Right ventricle myocardium inferior (tissue), 1 donor: ENCODE measurements at regions not wholly inside any gene's neighbourhood (a gene's known extent, or its start where the extent isn't known, plus 50 kb on each side); places are given as distances from the start of the nearest gene placed in this dataset.

Experiments used
- ATAC-seq: fragments of 200-7000 bp; cut with Tn5 transposase; one replicate; pipeline ENCODE4 v1.9.1; 2020; ENCODE audit warnings: mild to moderate bottlenecking, moderate library complexity
- DNase-seq: peaks from one replicate; pipeline ENCODE4 v3.0.0; 2021; ENCODE audit errors: missing footprints
- intact Hi-C: fragments of 100-400 bp; cut with DNase I; formaldehyde crosslinking; loops from one replicate; pipeline ENCODE4 v1.11.0; 2022
- donor health status: DM: no; HTN: yes; CAD: no; lungs with severe emphysema.

DNA sequence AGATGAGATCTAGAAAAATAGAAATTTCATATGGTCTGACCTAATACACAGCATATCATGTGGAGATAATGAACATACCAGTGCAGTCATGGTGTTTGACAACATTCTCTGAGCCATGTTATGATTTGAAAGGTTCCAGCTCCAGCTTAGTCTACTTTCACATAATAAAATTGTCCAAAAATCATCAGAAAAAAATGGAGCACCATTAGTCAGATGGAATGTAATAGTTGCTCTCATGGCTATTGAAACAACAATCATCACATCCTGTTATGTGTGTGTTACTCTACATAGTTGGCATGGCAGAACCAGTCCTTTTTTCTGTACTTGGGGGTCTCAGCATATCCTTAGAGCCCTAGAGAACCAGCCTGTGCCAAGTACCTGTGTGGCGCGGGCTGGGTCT is 678.9 kb upstream of the FANCL start:
- ATAC-seq: no peak

DNA sequence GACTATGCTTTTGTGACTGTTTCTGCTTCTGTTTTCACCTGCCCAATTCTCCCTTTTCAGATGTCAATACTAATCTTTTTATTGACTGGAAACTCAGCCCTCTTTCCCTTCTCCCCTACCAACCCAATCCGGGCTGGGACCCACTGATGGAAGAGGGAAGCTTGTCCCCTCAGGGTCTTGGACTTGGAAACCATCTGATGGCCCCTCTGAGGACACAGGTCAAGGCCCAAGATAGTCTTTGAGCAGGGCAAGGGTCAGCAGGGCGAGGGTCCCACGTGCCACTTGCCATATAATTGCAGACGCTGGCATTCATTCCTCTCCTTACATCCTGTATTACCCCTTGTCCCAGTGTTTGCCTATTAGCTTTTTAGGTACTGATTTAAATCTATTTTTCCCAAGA is 678.2 kb upstream of the FANCL start:
- DNase-seq (no peak), ATAC-seq (no peak)
- intact Hi-C loops: no loop called here

More for the DNA sequence above, 678.9 kb upstream of the FANCL start:
- DNase-seq: no peak
- intact Hi-C loops: no loop called here

DNA sequence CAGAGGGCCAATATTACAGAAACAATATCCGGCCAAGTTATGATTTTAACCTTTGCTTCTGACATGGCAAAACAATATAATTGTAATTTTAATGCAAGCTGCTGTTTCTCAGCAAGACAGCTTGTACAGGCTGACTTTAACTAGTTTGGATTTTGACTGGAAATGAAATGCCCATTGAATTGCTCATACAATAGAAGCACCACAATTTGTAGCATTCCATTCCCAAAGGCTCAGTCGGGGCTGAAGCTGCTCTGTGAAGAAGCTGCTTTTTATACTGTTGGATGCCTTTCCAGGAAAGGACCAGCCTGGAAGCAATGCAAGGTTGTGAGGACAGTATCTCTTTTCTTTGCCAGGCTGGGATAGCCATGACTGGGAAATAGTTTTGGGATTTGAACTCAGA is 677.0 kb upstream of the FANCL start:
- intact Hi-C loops: no loop called here
- ATAC-seq (no peak), DNase-seq (no peak)

DNA sequence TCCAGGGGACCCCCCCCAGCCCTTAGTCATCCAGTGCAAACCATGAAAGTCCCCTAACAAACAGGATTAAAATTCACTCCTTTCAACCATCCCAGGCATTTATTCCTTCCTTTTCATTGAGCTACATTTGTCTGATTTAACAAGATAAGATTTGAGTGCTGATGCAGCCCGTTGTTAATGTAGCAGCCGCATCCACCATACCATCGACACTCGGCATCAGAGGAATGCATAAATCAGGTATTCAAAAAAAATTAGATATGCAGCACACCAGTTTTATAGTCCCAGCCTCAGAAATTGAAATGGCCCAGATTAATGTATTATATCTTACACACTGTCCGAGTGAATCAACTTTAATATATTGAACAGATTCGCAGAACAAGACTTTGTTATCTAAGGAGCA is 676.5 kb upstream of the FANCL start:
- intact Hi-C loops: no loop called here
- DNase-seq (no peak), ATAC-seq (no peak)

DNA sequence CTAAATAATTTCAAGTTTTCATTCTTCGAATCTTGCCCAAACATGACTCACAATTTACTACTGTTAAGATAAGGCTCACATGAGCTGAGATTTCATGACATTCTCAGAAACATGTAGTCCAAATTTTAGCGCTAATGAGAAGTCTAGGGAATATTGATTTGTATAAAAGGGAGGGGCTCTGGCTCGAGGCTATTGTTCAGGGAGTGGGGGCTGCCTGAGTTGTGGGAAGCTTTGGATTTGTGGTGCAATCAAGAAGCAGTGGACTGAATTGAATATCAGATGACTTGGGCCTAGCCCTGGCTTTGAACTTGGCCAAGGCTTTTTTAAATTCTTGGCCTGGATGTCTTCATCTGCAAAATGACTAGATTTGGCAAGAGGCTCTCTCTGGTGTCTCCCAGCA is 674.9 kb upstream of the FANCL start:
- ATAC-seq: peak; percentile 73
- intact Hi-C loops: no loop called here
- no peak for DNase-seq

DNA sequence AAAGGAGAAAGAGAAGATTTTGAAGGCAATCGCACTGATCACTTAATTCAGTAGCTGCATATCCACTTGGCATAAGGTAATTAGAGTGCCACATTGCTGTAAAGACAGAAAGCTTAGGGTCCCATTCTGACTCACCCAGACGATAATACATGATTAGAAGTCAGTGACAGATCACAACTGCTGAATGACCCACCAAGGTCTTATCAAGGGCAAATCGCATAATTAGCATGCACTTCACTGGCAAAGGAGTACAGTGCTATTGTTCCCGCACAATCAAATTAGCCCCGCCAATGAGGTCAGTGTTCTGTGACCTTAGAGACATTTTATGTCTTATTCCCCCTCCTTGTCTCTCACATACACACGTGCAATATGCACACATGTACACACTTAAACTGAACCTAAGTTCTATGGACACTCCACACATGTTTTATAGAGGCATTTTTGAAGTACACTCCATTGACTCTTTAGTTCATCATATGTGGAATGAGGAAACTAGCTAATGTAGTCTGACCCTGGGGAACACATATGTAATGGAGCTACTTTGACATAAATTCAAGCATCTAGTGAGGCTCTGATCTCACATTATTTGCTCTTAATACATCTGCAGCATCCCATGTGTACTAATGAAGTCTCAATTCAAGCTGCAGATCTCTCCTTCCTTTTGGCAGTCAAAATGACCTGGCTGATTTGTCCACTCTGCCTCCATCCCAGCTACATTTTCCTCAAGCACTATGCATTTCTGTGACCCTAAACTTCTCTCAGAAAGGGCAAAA is 673.8 kb upstream of the FANCL start:
- DNase-seq (no peak), ATAC-seq (no peak)
- intact Hi-C loops: no loop called here

DNA sequence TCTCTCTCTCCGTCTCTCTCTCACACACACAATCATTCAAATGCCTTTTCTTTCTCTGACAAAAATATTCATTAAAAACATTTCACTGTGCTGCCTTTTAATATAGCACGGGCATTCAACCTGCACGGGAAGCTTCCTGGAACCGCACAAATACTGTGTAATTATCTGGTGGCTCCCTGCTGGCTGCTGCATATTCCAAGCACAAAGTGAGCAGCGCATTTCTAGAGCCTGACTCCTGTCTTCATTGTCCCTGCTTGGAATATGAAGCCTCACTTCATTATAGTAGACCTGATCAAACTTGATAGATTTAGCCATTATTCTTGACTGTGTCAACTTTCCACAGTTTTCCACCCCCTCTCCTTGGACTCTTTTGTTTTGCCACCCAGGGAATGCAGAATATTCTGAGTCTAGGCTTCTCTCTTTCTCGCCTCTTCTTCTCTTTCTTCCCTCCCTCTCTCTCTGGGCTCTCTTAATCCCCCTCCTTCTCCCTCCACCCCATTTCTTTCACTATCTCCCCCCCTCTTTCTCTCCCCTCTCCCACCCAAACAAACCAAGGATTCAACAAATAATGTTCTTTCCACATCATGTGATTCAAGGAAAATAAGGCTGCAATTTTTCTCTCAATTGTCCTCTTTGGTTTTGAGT is 672.1 kb upstream of the FANCL start:
- DNase-seq (no peak), ATAC-seq (no peak)
- intact Hi-C loops: no loop called here

DNA sequence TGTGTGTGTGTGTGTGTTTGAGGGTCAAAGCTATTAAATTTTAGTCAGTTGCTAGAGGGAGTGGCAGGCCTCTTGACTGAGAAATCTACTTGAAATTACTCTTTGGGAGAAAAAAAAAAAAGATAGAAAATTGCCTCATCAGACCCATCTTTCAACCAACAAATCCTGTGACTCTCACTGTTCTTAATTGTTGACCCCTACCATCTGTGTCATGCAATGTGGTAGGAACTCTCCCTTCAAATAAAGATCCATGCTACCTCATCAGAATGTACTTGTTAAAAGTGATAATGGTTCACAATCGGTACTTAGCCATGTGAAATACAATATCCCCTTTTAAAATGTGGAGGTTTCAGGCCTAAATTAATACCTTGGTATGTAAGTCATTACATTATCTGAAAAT is 670.8 kb upstream of the FANCL start:
- intact Hi-C loops: loop anchor here (2.0 kb wide), 1 partner anchor 13 kb away; no protein-coding TSS in a partner anchor
- DNase-seq: no peak
- ATAC-seq: no peak

DNA sequence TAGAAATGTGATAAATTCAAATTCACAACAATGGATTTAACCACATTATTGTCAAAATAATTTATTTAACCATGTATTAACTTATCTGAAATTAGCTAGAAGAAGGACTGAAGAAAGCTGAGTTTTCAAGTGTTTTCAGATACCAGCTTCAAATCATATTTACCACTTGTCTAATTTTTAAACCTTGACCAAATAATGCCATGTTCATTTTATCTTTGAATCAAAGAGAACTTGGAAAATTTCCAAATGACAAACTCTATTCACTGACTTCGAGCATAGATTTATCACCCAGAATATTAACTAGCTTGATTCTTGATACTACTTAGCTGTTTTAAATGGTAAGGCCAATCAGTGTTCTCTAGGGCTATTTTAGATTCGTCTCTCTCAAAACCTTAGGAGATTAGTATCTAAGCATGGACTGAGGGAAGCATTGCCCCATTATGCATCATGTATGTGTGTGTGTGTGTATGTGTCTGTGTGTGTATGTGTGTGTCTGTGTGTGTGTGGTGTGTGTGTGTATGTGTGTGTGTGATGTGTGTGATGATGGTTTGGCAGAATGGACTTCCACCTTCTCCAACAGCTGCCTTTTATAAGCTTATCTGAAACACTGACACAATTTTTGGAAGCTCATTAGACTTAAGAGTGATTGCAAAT is 667.5 kb upstream of the FANCL start:
- no peak for ATAC-seq
- intact Hi-C loops: no loop called here
- DNase-seq: no peak

DNA sequence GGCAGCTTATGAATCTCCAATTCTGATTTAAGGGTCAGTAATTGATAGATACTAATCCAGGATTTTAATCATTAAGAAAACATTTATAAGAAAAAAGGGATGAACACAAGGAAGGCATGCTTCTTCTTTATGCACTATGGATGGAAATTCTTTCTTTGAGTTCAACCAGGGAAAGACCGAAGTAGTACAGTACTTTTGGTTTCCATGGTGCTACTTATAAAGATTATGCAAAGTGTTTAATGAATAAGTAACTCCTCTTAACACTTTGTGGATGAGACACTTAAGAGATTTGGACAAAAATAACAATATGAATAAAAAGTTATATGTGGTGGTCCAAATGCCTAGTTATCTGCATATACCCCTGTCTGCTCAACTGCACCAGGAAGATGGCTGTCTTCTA is 666.5 kb upstream of the FANCL start:
- DNase-seq (no peak), ATAC-seq (no peak)
- intact Hi-C loops: no loop called here

DNA sequence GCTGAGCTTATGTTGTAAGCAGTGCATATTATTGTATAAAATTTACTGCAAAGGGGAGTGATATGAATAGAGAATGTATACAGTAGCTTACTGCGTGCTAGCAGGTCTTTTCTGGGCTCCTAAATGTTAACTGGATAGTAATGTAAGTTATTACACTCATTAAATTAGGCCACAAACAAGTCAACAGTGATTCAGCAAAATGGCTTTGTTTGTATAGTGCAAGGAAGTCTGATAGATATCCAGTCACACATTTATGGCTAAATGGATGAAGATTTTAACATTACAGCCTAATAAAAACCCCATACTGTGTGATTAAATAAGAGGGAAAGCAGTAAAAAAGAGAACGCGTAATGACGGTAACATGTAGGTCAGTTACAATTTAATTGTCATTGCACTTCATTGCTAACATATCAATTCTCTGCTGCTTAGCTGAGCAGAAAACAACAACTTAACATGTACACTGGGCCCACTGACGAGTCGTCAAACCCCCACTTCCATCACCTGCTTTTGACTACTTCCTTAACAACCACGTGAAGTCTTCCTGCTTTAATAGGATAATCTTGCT is 665.0 kb upstream of the FANCL start:
- ATAC-seq: no peak
- intact Hi-C loops: no loop called here
- no peak for DNase-seq

DNA sequence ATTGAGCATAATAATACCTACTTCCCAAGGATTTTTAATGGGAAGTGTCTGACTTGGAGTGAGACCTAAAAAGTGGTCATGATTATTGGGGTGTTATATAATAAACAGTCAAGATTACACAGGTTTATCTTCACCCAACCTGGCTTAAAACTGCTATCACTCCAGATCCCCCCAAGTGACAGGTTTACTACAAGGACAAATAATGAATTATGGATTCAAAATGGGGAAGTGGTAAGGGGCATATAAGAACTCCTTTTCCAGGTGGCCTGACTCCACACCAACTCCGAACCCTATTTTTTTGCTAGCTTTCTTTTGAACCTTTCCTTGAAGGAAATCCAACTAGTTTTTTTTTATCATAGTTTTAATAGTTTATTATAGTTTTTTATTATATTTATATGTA is 663.0 kb upstream of the FANCL start:
- DNase-seq (no peak), ATAC-seq (no peak)
- intact Hi-C loops: no loop called here

DNA sequence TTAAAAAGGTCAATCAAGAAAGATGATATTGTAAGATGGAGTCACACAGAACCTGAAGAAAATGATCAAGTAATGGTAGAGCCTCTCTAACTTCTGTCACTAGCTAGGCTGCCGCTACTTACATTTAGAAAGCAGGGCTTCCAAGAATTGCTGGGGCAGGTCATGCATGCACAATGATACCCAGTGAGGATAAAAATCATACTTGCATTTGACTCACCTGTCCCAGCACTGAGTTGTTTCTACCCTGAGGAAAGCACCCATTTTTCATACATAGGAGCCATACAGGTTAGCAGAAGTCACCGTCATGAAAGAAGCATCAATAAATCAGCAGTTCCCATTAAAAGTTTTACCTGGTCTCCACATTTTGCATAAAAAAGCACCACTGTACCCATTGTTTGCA is 662.3 kb upstream of the FANCL start:
- intact Hi-C loops: no loop called here
- ATAC-seq (no peak), DNase-seq (no peak)

DNA sequence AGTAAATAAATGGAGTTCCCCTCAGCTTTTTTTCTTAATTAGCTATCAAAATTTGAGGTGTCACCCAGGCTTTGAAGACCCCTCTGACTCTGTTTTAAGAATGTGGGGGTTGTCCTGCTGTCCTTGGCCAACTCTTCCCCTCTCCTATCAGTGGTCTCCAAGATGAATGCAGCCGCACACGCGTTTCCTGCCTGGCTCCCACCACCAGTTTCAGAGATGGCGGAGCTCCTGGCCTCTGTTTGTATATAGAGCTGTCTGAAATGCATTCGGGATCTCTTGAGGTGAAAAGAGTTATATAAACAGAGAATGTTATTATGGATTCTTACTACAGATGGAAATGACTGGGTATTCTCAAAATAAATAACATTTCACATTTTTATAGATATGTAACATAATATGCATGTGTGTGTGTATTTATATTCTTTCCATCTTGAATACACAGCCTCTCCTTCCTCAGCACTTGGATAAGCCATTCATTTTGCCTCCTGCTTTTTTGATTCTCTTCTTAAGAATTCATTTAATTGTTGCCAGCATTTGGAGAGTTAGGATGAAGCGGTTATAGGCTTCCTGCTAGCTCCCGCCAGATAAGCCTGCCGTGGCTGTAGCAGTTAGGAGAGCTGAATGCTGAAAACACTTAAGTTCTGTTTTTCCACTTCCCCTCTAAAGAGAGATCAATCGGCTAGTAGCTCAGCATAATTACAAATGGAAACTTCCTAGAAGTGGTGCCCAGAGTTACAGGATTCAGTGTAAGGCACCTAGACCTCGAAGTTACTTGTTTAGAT is 659.3 kb upstream of the FANCL start:
- no peak for DNase-seq
- ATAC-seq: no peak
- intact Hi-C loops: no loop called here

DNA sequence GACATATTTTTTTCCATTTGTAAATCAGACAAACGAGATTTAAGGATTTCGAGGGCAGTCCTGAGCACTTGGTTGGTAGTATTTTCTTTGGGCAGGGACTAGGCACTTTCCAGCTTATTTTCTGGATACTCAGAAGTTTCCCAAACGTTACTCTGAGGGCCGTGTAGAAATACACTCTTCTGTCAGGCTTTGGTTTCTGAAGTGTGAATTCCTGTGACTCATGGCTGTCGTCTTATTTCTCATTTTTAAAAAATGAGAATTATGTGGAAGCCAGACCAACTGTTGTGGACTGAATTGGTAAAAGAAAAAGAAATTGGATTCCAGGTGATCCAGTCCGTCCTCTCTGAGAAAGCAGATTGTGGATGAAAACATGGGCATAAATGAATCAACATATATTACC is 658.6 kb upstream of the FANCL start:
- ATAC-seq: no peak
- intact Hi-C loops: loop anchor here (5.0 to 10.0 kb wide), 2 partner anchors 33 to 55 kb away; no protein-coding TSS in a partner anchor
- DNase-seq: no peak

DNA sequence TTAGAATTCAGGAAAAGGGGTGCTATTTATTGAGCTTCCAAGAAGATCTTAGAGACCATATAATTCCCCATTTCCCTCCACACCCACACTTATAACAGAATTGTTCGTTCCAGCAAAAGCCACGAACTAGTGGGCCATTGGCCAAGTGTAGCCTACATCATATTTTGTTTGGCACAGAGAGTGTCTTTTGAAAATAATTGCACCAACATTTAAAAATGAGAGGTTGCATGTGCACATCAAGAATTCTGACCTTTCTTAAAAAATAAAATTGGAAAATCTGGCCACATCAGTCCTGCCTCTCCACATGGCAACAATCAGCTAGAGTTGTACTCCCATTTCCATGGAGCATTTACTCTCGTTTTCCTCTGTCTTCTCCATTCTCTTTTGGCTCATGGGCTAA is 655.5 kb upstream of the FANCL start:
- intact Hi-C loops: loop anchor here (5.0 to 10.0 kb wide), 2 partner anchors 36 to 58 kb away; no protein-coding TSS in a partner anchor

DNA sequence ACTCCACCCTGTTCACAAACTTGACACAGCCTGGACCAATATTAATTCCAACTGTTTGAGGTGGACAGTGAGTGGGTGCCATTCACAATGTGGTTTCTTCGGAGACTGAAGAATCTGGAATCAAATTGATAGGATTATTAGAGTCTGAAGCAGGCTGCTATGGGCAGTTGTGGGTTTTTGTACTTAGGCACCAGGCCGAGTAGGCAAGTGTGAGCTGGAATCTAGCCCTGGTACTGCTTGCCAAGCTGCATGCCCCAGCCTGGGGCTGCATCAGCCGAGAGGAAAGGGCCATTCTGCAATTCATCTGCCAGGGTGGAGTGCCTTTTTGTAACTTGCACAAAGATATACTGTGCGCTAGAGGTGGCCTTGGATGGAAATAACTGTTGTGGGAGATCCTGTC is 654.7 kb upstream of the FANCL start:
- intact Hi-C loops: loop anchor here (5.0 to 10.0 kb wide), 2 partner anchors 36 to 59 kb away; no protein-coding TSS in a partner anchor
- peak; percentile 82 for ATAC-seq
- DNase-seq: peak; percentile 65

More for the DNA sequence above, 655.5 kb upstream of the FANCL start:
- ATAC-seq (no peak), DNase-seq (no peak)

DNA sequence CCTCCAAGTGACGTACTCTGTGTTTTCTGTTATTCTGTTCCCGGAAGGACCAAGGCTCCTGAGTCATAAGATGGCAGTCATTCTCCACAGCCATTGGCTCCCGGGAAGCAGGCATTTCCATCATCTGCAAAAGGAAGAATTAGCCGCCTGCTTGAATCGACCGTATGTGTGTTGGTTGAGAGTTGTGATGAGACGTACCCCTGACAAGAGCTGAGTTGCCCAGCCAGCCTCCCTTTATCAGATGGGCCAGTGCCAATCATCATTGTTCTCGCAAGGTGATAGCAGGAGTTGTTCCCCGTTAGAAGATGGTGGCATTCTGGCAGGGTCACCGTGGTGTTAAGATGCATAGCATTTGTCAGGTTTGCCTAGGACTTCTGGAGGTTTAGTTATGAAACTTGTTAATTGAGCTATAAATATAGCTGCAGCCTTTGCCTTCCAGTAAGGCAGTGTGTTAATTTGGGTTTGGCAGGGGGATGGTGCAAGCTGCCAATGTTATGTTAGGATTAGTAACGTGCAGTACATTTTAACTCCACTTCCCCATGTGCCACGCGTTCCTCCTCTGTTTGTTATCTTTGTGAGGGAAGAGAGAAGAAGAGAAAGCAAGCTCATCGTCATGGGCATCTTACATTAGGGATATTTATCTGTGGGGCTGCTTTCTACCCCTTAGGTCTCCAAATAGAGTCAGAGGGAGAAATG is 652.7 kb upstream of the FANCL start:
- ATAC-seq: peak; percentile 69
- intact Hi-C loops: loop anchor here (10.0 kb wide), 1 partner anchor 61 kb away; no protein-coding TSS in a partner anchor

More for the DNA sequence above, 652.7 kb upstream of the FANCL start:
- no peak for DNase-seq
